MCF 10A (cell line): ENCODE measurements at regions not wholly inside any gene's neighbourhood (a gene's known extent, or its start where the extent isn't known, plus 50 kb on each side); places are given as distances from the start of the nearest gene placed in this dataset.

Experiments used
- BruUV-seq: library from RNA; stranded (reverse); fragments of 400-500 nt; replicated peaks from 2 replicates; lab custom pipeline; 2021; lab: Mats Ljungman, UMichigan
- CTCF ChIA-PET: fragments of 300-600 bp; sonication (Branson Sonifier 250); formaldehyde crosslinking; extraction: SDS; loops from one replicate; lab custom pipeline; 2021; ENCODE audit warnings: antibody characterized with exemption, inconsistent platforms; lab: Yijun Ruan, JAX
- POLR2A ChIA-PET: fragments of 300-600, 350-650 bp; sonication (Branson Sonifier 250); formaldehyde crosslinking; extraction: SDS; loops from one replicate; lab custom pipeline; 2020; ENCODE audit warnings: antibody characterized with exemption, inconsistent platforms; lab: Yijun Ruan, JAX
- DNase-seq: peaks from one replicate; pipeline ENCODE4 v3.0.0-alpha.2; 2018; ENCODE audit not compliant: unreplicated experiment
- H3K27ac Mint-ChIP-seq: one replicate; pipeline ENCODE4 v1.8.0; 2022; ENCODE audit warnings: mild to moderate bottlenecking, low read depth, mixed read lengths; ENCODE audit not compliant: unreplicated experiment
- H3K27me3 Mint-ChIP-seq: one replicate; pipeline ENCODE4 v1.8.0; 2022; ENCODE audit warnings: mixed read lengths; ENCODE audit not compliant: insufficient read depth, unreplicated experiment
- H3K36me3 Mint-ChIP-seq: one replicate; pipeline ENCODE4 v1.8.0; 2022; ENCODE audit warnings: mild to moderate bottlenecking, moderate library complexity, mixed read lengths; ENCODE audit not compliant: insufficient read depth, unreplicated experiment
- H3K4me1 Mint-ChIP-seq: one replicate; pipeline ENCODE4 v1.8.0; 2022; ENCODE audit warnings: mixed read lengths; ENCODE audit not compliant: insufficient read depth, unreplicated experiment
- H3K4me3 Mint-ChIP-seq: one replicate; pipeline ENCODE4 v1.8.0; 2022; ENCODE audit warnings: mild to moderate bottlenecking, moderate library complexity, mixed read lengths; ENCODE audit not compliant: unreplicated experiment
- H3K9me3 Mint-ChIP-seq: one replicate; pipeline ENCODE4 v1.8.0; 2022; ENCODE audit warnings: mixed read lengths; ENCODE audit not compliant: unreplicated experiment
- intact Hi-C: fragments of 100-400 bp; cut with micrococcal nuclease; formaldehyde crosslinking; loops from 2 replicates; pipeline ENCODE4 v1.14.1; 2022
- TF ChIP-seq, protein P1 (sequence below): fragments of 200-600 bp; IDR thresholded peaks from one replicate; pipeline ENCODE4 v1.8.0; 2022; ENCODE audit warnings: antibody characterized with exemption, mild to moderate bottlenecking; ENCODE audit not compliant: unreplicated experiment

DNA sequence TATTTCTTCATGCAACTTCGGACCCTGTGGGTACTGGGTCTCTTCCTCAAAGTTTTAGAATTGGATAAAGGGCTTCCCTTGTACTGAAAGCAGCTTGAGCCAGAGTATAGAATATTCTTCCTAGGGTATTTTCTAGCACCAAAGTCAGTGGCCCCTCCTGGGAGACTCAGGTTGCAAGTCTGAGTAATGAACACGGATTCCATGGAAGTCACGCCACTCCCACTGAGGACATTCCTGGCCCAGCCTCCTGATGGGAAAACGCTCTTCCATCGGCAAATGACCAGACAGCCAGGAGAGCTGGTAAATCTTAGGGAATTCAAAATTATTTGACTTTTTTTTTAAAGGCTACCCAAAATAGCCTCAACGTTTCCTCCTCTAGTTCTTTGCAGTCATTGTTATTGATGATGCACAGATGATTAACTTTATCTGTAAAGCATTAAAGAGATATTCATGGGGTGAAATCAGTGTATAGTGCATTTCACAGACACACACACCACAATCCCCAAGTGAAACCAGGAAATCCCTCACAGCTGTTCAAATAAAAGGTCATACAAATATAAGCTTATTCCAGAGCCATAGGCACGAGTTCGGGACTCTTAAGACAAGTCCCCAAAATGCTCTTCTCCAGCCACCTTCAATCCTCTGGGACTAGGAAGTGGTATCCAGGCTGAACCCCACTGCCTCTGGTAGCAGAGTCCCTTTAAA lies 248.8 kb downstream of the SOD2 start:
- TF ChIP-seq, protein P1, sequence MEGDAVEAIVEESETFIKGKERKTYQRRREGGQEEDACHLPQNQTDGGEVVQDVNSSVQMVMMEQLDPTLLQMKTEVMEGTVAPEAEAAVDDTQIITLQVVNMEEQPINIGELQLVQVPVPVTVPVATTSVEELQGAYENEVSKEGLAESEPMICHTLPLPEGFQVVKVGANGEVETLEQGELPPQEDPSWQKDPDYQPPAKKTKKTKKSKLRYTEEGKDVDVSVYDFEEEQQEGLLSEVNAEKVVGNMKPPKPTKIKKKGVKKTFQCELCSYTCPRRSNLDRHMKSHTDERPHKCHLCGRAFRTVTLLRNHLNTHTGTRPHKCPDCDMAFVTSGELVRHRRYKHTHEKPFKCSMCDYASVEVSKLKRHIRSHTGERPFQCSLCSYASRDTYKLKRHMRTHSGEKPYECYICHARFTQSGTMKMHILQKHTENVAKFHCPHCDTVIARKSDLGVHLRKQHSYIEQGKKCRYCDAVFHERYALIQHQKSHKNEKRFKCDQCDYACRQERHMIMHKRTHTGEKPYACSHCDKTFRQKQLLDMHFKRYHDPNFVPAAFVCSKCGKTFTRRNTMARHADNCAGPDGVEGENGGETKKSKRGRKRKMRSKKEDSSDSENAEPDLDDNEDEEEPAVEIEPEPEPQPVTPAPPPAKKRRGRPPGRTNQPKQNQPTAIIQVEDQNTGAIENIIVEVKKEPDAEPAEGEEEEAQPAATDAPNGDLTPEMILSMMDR, result no peak
- intact Hi-C loops, result no loop called here
- H3K4me3 Mint-ChIP-seq, result no peak overlapping the region
- H3K27ac Mint-ChIP-seq, result no peak overlapping the region
- POLR2A ChIA-PET, result no interaction called here
- BruUV-seq, result no TSS peak
- H3K9me3 Mint-ChIP-seq, result no peaks in the 10 kb centered on the region
- H3K27me3 Mint-ChIP-seq, result peaks cover 49% of the 10 kb centered on the region
- no peak for DNase-seq
- no peaks in the 10 kb centered on the region for H3K4me1 Mint-ChIP-seq
- CTCF ChIA-PET, result no interaction called here
- no peaks in the 10 kb centered on the region for H3K36me3 Mint-ChIP-seq

DNA sequence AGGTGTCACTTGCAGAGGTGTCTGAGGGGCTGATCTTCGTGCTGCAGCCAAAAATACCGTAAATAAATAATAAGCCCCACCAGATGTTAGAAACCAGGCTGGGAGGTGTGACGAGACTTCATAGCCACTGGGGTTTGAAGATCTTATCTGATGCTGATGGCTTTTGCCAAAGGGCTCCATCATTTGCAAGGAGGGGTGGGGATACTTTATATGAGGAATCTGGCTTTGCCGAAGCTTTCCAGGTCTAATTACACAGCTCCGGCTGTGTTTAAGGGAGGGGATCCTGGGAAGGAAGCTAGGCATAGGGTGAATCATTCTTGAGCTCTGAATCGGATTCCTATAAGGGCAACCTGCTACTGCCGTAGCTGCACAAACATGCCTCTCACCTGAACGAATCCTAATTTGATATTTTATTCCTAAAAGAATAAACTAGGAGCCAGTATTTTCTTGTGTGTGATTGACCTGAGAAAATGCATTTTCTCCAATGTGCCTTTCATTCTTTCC lies 249.6 kb downstream of the SOD2 start:
- BruUV-seq, result no TSS peak

DNA sequence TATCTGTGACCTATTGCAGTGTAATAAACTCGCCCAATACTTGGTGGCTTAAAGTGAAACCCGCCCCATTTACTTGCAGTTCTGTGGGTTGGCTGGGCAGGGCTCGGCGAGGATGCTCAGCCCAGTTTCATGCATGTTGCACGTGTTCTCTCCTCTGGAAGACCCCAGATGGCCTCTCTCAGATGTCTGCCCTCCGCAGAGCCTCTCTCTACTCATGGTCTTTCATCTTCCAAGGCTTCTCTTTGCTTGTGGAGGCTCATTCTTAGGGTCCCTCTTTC lies 251.4 kb downstream of the SOD2 start:
- Mint-ChIP-seq H3K36me3 (no peaks in the 10 kb centered on the region), H3K9me3 (no peaks in the 10 kb centered on the region), H3K27ac (no peak overlapping the region), H3K27me3 (peaks cover 51% of the 10 kb centered on the region), H3K4me1 (no peaks in the 10 kb centered on the region), H3K4me3 (no peak overlapping the region)
- ChIA-PET CTCF (no interaction called here), POLR2A (interaction anchor here (1.1 kb wide), 1 partner anchor 13 kb away, joined by 3 read pairs; no protein-coding TSS in a partner anchor)
- no TSS peak for BruUV-seq
- DNase-seq, result no peak
- TF ChIP-seq, protein P1, result no peak
- intact Hi-C loops, result no loop called here

More for the DNA sequence above, 249.6 kb downstream of the SOD2 start:
- H3K27me3 Mint-ChIP-seq, result peaks cover 51% of the 10 kb centered on the region
- no peak overlapping the region for H3K27ac Mint-ChIP-seq
- no peak overlapping the region for H3K4me3 Mint-ChIP-seq
- intact Hi-C loops, result no loop called here
- no peaks in the 10 kb centered on the region for H3K9me3 Mint-ChIP-seq
- no peaks in the 10 kb centered on the region for H3K36me3 Mint-ChIP-seq
- TF ChIP-seq, protein P1, result no peak
- DNase-seq, result peak; percentile 17
- H3K4me1 Mint-ChIP-seq, result no peaks in the 10 kb centered on the region
- POLR2A ChIA-PET, result no interaction called here
- CTCF ChIA-PET, result interaction anchor here (0.7 kb wide), 1 partner anchor 1487 kb away, joined by 4 read pairs; no protein-coding TSS in a partner anchor

DNA sequence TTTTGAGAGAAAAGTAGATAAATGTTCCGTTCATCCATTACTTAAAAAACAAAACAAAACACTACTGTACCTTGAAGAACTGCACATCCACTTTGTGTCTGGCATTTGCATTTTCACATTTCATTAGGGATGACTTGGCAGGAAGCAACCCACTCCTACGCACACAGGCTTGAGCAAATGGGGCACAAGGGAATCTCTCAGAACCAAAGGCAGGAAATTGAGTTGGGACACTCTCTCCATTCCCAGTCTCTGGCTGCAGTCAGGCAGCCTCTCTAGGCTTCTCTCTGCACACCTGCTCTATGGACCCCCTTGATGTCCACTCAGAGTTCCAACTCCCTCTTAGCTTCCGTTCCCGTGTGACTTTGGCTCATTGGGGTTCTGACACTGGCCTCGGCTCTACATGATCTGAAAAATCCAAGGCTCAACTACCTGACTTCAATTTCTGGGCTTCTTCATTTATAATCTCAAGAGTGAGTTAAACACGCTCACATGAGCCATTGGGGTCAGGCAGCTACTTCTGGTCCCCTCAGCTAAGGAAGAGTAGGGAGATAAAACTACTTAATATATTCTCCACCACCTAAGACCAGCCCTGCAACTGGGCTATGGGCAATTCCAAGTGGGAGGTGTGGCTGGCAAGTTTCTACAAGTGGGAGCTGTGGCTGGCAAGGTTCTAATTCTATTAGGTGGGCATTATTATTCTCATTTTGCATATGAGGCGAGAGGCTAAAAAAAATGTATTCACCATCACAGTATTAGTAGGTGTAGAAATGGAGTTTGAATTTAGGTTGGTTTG lies 251.9 kb downstream of the SOD2 start:
- H3K27ac Mint-ChIP-seq, result no peak overlapping the region
- no peaks in the 10 kb centered on the region for H3K9me3 Mint-ChIP-seq
- peak; percentile 15 for DNase-seq
- H3K4me1 Mint-ChIP-seq, result no peaks in the 10 kb centered on the region
- TF ChIP-seq, protein P1, result no peak
- no peaks in the 10 kb centered on the region for H3K36me3 Mint-ChIP-seq
- ChIA-PET CTCF (no interaction called here), POLR2A (interaction anchor here (1.1 kb wide), 1 partner anchor 13 kb away, joined by 3 read pairs; no protein-coding TSS in a partner anchor)
- H3K27me3 Mint-ChIP-seq, result peaks cover 51% of the 10 kb centered on the region
- H3K4me3 Mint-ChIP-seq, result no peak overlapping the region
- BruUV-seq, result no TSS peak
- intact Hi-C loops, result no loop called here
